Right atrium auricular region (tissue), 2 donors: ENCODE measurements at regions not wholly inside any gene's neighbourhood (a gene's known extent, or its start where the extent isn't known, plus 50 kb on each side); places are given as distances from the start of the nearest gene placed in this dataset.

ENCODE experiments used
- DNase-seq: peaks from one replicate; pipeline ENCODE4 v3.0.0-alpha.2; 2019; ENCODE audit warnings: low spot score
- H3K27ac ChIP-seq, 2 donors: fragments of 200-600 bp; sonication (generic); 1 replicate in 1 of 2; 2 replicates in 1 of 2; pipeline ENCODE4 v1.5.1; 2016 to 2019
- H3K27me3 ChIP-seq, 2 donors: fragments of 200-600 bp; sonication (generic); one replicate each; pipeline versions ENCODE4 v1.5.1 to v1.6.0; 2017 to 2019
- H3K36me3 ChIP-seq: fragments of 200-600 bp; sonication (generic); one replicate; pipeline ENCODE4 v1.5.1; 2016
- H3K4me1 ChIP-seq, 2 donors: fragments of 200-600 bp; sonication (generic); one replicate each; pipeline versions ENCODE4 v1.5.1 to v1.6.0; 2017 to 2019
- H3K4me3 ChIP-seq, 2 donors: fragments of 200-600 bp; sonication (generic); 1 replicate in 1 of 2; 2 replicates in 1 of 2; pipeline ENCODE4 v1.5.1; 2017 to 2019; ENCODE audit warnings: mild to moderate bottlenecking in 1 of 2, moderate library complexity in 1 of 2
- H3K9me3 ChIP-seq, 2 donors: fragments of 200-600 bp; sonication (generic); one replicate each; pipeline ENCODE4 v1.5.1; 2019
- TF ChIP-seq, protein P1 (sequence below), 2 donors: fragments of 200-600 bp; sonication (generic); IDR thresholded peaks; one replicate each; pipeline ENCODE4 v1.5.1; 2019; ENCODE audit warnings: antibody characterized with exemption in 2 of 2

DNA sequence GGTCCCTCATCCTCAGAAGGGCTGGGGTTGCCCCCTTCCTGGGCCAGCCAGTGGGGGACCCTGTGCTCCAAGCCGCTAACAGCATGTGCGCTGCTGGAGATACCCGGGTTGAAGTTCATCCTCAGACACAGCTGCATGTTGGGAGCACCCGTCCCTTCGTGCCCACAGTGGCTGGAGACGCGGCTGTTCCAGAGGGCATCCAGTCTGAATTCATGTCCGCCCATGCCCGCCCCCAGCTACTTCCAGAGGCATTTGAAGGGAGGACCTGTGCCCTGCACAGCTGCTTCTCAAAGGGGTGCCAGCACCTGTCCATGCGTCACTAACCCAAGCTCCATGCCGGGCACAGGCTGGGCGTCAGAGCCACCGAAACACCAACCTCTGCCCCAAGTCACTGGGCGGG lies 68.1 kb upstream of the ADGRA1 start:
- Histone ChIP-seq H3K27ac (no peak overlapping the region), H3K9me3 (no peaks in the 10 kb centered on the region), H3K27me3 (no peaks in the 10 kb centered on the region), H3K36me3 (no peaks in the 10 kb centered on the region), H3K4me3 (no peak overlapping the region), H3K4me1 (no peaks in the 10 kb centered on the region)
- TF ChIP-seq, protein P1, sequence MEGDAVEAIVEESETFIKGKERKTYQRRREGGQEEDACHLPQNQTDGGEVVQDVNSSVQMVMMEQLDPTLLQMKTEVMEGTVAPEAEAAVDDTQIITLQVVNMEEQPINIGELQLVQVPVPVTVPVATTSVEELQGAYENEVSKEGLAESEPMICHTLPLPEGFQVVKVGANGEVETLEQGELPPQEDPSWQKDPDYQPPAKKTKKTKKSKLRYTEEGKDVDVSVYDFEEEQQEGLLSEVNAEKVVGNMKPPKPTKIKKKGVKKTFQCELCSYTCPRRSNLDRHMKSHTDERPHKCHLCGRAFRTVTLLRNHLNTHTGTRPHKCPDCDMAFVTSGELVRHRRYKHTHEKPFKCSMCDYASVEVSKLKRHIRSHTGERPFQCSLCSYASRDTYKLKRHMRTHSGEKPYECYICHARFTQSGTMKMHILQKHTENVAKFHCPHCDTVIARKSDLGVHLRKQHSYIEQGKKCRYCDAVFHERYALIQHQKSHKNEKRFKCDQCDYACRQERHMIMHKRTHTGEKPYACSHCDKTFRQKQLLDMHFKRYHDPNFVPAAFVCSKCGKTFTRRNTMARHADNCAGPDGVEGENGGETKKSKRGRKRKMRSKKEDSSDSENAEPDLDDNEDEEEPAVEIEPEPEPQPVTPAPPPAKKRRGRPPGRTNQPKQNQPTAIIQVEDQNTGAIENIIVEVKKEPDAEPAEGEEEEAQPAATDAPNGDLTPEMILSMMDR (IDR thresholded peaks at IDR 0.05): no peak
- no peak for DNase-seq

DNA sequence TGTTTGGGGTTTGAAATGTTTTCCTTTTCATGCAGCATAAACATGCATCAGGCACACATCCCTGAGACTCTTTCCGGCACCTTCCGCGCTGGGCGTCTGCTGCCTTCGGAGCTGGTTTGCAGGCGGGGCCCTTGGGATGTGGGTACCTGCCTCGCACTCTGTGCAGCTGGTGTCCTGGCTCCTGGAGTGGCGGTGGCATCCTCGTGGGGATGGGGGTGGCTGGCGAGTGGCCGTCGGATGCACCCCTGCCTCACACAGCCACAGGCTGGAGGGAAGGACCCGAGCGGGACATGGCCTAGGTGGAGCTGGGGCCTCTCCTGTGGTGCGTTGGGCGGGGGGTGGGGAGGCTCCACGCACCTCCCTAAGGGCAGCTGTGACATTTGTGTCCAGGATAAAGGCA lies 68.5 kb upstream of the ADGRA1 start:
- no peak for DNase-seq
- H3K9me3 ChIP-seq: no peaks in the 10 kb centered on the region
- no peaks in the 10 kb centered on the region for H3K36me3 ChIP-seq
- TF ChIP-seq, protein P1 (IDR thresholded peaks at IDR 0.05): no peak
- H3K4me1 ChIP-seq: no peaks in the 10 kb centered on the region
- H3K27me3 ChIP-seq: no peaks in the 10 kb centered on the region
- no peak overlapping the region for H3K4me3 ChIP-seq
- H3K27ac ChIP-seq: no peak overlapping the region

GRCh38 chr10:133018491-133018890 lies 69.2 kb upstream of the ADGRA1 start:
- no peaks in the 10 kb centered on the region for H3K9me3 ChIP-seq
- H3K4me3 ChIP-seq: no peak overlapping the region
- H3K27me3 ChIP-seq: no peaks in the 10 kb centered on the region
- no peaks in the 10 kb centered on the region for H3K36me3 ChIP-seq
- no peak overlapping the region for H3K27ac ChIP-seq
- H3K4me1 ChIP-seq: no peaks in the 10 kb centered on the region
- DNase-seq: no peak
- TF ChIP-seq, protein P1 (IDR thresholded peaks at IDR 0.05): no peak

- Histone ChIP-seq H3K9me3 (no peaks in the 10 kb centered on the region), H3K36me3 (no peaks in the 10 kb centered on the region), H3K27ac (no peak overlapping the region), H3K4me3 (no peak overlapping the region), H3K4me1 (no peaks in the 10 kb centered on the region), H3K27me3 (no peaks in the 10 kb centered on the region)
- TF ChIP-seq, protein P1 (IDR thresholded peaks at IDR 0.05): no peak
- DNase-seq: no peak
These were observed 70.5 kb upstream of the ADGRA1 start for GRCh38 chr10:133017203-133017601.

- Histone ChIP-seq H3K27me3 (no peaks in the 10 kb centered on the region), H3K36me3 (no peaks in the 10 kb centered on the region), H3K4me3 (no peak overlapping the region), H3K27ac (no peak overlapping the region), H3K4me1 (no peaks in the 10 kb centered on the region), H3K9me3 (no peaks in the 10 kb centered on the region)
- no peak for DNase-seq
- TF ChIP-seq, protein P1 (IDR thresholded peaks at IDR 0.05): no peak
These were observed 71.1 kb upstream of the ADGRA1 start for GRCh38 chr10:133016493-133017202.
